Lung (tissue), 9 donors: ENCODE measurements at regions not wholly inside any gene's neighbourhood (a gene's known extent, or its start where the extent isn't known, plus 50 kb on each side); places are given as distances from the start of the nearest gene placed in this dataset.
"Not testable (repeated sequence)": the region's sequence is repeated elsewhere in the genome, so short reads cannot be mapped to it uniquely, and the experiment has no call there.

Experiments used
- ATAC-seq: fragments of 200-7000 bp; cut with Tn5 transposase; one replicate; pipeline ENCODE4 v1.9.1; 2020; ENCODE audit warnings: moderate number of reproducible peaks; ENCODE audit not compliant: insufficient read depth, low FRiP score
- DNase-seq, 3 donors: peaks; one replicate each; pipeline ENCODE4 v3.0.0-alpha.2; 2013 to 2017
- H3K27ac ChIP-seq, 2 donors: one replicate each; pipeline ENCODE4 v1.5.1; 2013; ENCODE audit warnings: mild to moderate bottlenecking in 2 of 2, moderate library complexity in 2 of 2, control low read depth in 1 of 2, inconsistent platforms in 1 of 2, low read depth in 1 of 2, low read length in 1 of 2
- H3K27me3 ChIP-seq, 3 donors: one replicate each; pipeline ENCODE4 v1.5.1; 2013; ENCODE audit warnings: low read length in 2 of 3; ENCODE audit not compliant: control insufficient read depth in 3 of 3, insufficient read depth in 3 of 3
- H3K36me3 ChIP-seq, 4 donors: one replicate each; pipeline ENCODE4 v1.5.1; 2013; ENCODE audit warnings: low read length in 4 of 4, mild to moderate bottlenecking in 1 of 4, moderate library complexity in 1 of 4; ENCODE audit not compliant: control insufficient read depth in 4 of 4, insufficient read depth in 4 of 4
- H3K4me1 ChIP-seq, 5 donors: one replicate each; pipeline ENCODE4 v1.5.1; 2013; ENCODE audit warnings: low read length in 5 of 5, mild to moderate bottlenecking in 2 of 5, moderate library complexity in 1 of 5; ENCODE audit not compliant: control insufficient read depth in 5 of 5, insufficient read depth in 5 of 5
- H3K4me3 ChIP-seq: one replicate; pipeline ENCODE4 v1.5.1; 2013; ENCODE audit warnings: mild to moderate bottlenecking, control low read depth, moderate library complexity
- H3K9ac ChIP-seq, 2 donors: one replicate each; pipeline ENCODE4 v1.5.1; 2013; ENCODE audit warnings: low read length in 2 of 2, control low read depth in 1 of 2; ENCODE audit not compliant: insufficient read depth in 1 of 2
- H3K9me3 ChIP-seq, 4 donors: one replicate each; pipeline ENCODE4 v1.5.1; 2013; ENCODE audit warnings: low read length in 3 of 4, mild to moderate bottlenecking in 1 of 4, moderate library complexity in 1 of 4; ENCODE audit not compliant: control insufficient read depth in 4 of 4, insufficient read depth in 3 of 4
- WGBS, 2 donors: extraction: QIAGEN DNeasy Blood & Tissue Kit; methylation state at CpG; one replicate each; pipeline ENCODE4 v1.1.7; 2013; 5-methylcytosine and 5-hydroxymethylcytosine counted together
- donor health status: Bipolar disorder and iron deficiency.
- donor health status: healthy.
- donor health status: DM: yes; HTN: yes; CAD: no.

GRCh38 chr15:84157056-84157632 is 78.4 kb upstream of the GOLGA6L4 start:
- not testable (repeated sequence) for H3K9ac ChIP-seq, H3K4me3 ChIP-seq, H3K36me3 ChIP-seq, H3K27me3 ChIP-seq, DNase-seq, ATAC-seq, H3K27ac ChIP-seq, H3K4me1 ChIP-seq, H3K9me3 ChIP-seq
- 87 to 91% methylated on average over 11 of the region's 11 CpGs for WGBS, 2 donors

GRCh38 chr15:84157857-84158256 is 77.7 kb upstream of the GOLGA6L4 start:
- not testable (repeated sequence) for H3K4me3 ChIP-seq, H3K27me3 ChIP-seq, H3K36me3 ChIP-seq, ATAC-seq, H3K9me3 ChIP-seq, H3K4me1 ChIP-seq, H3K27ac ChIP-seq, DNase-seq, H3K9ac ChIP-seq
- WGBS, 2 donors = 82 to 89% methylated on average over 3 of the region's 3 CpGs

- DNase-seq = not testable (repeated sequence)
- WGBS, 2 donors = 95% methylated on average over 12 to 17 of the region's 17 CpGs
Measured at GRCh38 chr15:84159346-84160269, 76.0 kb upstream of the GOLGA6L4 start.

GRCh38 chr15:84164423-84165292 is 70.9 kb upstream of the GOLGA6L4 start:
- DNase-seq (peak in 1 of 3 donors; percentile 11), ATAC-seq (peak; percentile 47)
- H3K4me1 ChIP-seq, H3K4me3 ChIP-seq, H3K9ac ChIP-seq, H3K27me3 ChIP-seq, H3K36me3 ChIP-seq, H3K27ac ChIP-seq, H3K9me3 ChIP-seq: not testable (repeated sequence)
- WGBS, 2 donors = 74 to 78% methylated on average over 8 of the region's 8 CpGs

More at GRCh38 chr15:84159346-84160269, 76.0 kb upstream of the GOLGA6L4 start:
- H3K9me3 ChIP-seq, ATAC-seq, H3K4me1 ChIP-seq, H3K27ac ChIP-seq, H3K27me3 ChIP-seq, H3K4me3 ChIP-seq, H3K36me3 ChIP-seq, H3K9ac ChIP-seq: not testable (repeated sequence)

GRCh38 chr15:84170029-84170428 is 65.5 kb upstream of the GOLGA6L4 start:
- ATAC-seq, H3K27ac ChIP-seq, H3K36me3 ChIP-seq, H3K27me3 ChIP-seq, H3K9ac ChIP-seq, H3K4me1 ChIP-seq, H3K4me3 ChIP-seq, H3K9me3 ChIP-seq, DNase-seq: not testable (repeated sequence)
- 96% methylated on average over 3 of the region's 19 CpGs; no CpG with 5 or more reads in 1 of the 2 donors for WGBS, 2 donors

GRCh38 chr15:84173231-84173610 is 62.4 kb upstream of the GOLGA6L4 start:
- not testable (repeated sequence) for DNase-seq, ATAC-seq, H3K27ac ChIP-seq, H3K9ac ChIP-seq, H3K27me3 ChIP-seq, H3K36me3 ChIP-seq, H3K9me3 ChIP-seq, H3K4me1 ChIP-seq, H3K4me3 ChIP-seq
- 0 to 8% methylated on average over 8 to 13 of the region's 22 CpGs for WGBS, 2 donors
